ENCODE measurements at regions not wholly inside any gene's neighbourhood (a gene's known extent, or its start where the extent isn't known, plus 50 kb on each side); places are given as distances from the start of the nearest gene placed in this dataset.

- TF ChIP-seq POLR2AphosphoS5 (IDR thresholded peaks at IDR 0.05; ENCODE audit: borderline replicate concordance, low read depth, low read length), result no peak; the same call in 1 of the 2 replicates
- TF ChIP-seq EZH2 (IDR thresholded peaks at IDR 0.05), result no peak
- peak; percentile 42 for TF ChIP-seq FOXP2 (optimal IDR thresholded peaks at IDR 0.05; ENCODE audit: control extremely low read depth, extremely low read length, insufficient read depth)
Observed at GRCh38 chr12:19799895-19800602, 360.8 kb downstream of the AEBP2 start.
